HepG2 (cell line): ENCODE measurements at regions not wholly inside any gene's neighbourhood (a gene's known extent, or its start where the extent isn't known, plus 50 kb on each side); places are given as distances from the start of the nearest gene placed in this dataset.

Source experiments
- ATAC-seq: fragments of 200-7000 bp; cut with Tn5 transposase; 3 replicates; pipeline ENCODE4 v1.9.1; 2020; ENCODE audit warnings: mild to moderate bottlenecking, moderate library complexity
- BruUV-seq: library from RNA; stranded (reverse); fragments of 400-500 nt; replicated peaks from 2 replicates; lab custom pipeline; 2021; lab: Mats Ljungman, UMichigan
- CTCF ChIA-PET: fragments of 300-600 bp; formaldehyde crosslinking; extraction: SDS; loops from one replicate; lab custom pipeline; 2021; ENCODE audit warnings: low total read pairs, inconsistent platforms, low intra/inter-chr PET ratio; lab: Yijun Ruan, JAX
- POLR2A ChIA-PET: fragments of 350-600 bp; sonication (Branson Sonifier 250); formaldehyde crosslinking; loops from one replicate; lab custom pipeline; 2020; ENCODE audit warnings: antibody characterized with exemption, inconsistent platforms; lab: Yijun Ruan, JAX
- DNase-seq: peaks from one replicate; pipeline ENCODE4 v3.0.0-alpha.2; 2015; ENCODE audit warnings: low spot score
- FAIRE-seq: peaks from 3 replicates; lab custom pipeline; 2011; peaks lifted over from hg19 to GRCh38; lab: Jason Lieb, UNC
- H2AFZ ChIP-seq: one replicate; pipeline ENCODE4 v1.6.1; 2011; ENCODE audit warnings: low read length, inconsistent platforms
- H3K27ac ChIP-seq: fragments of 300-600 bp; 3 replicates; pipeline ENCODE4 v1.8.0; 2011; ENCODE audit warnings: mixed run types, mild to moderate bottlenecking, mixed read lengths, low read length, inconsistent platforms; ENCODE audit not compliant: insufficient read depth; ENCODE audit errors: extremely low read length
- H3K27me3 ChIP-seq, 2 experiments: fragments of 200-600 bp in 1 of 2; 2 replicates in 1 of 2; 3 replicates in 1 of 2; pipeline versions ENCODE4 v1.6.0 to v1.8.0; 2011; ENCODE audit warnings: low read length in 2 of 2, mild to moderate bottlenecking in 2 of 2, moderate library complexity in 2 of 2, inconsistent platforms in 1 of 2; ENCODE audit not compliant: insufficient read depth in 2 of 2, control insufficient read depth in 1 of 2
- H3K36me3 ChIP-seq, 2 experiments: fragments of 200-600 bp in 1 of 2; replicated peaks in 1 of 2; 2 replicates in 1 of 2; 3 replicates in 1 of 2; pipeline versions ENCODE4 v1.5.1 to v1.8.0; 2011; ENCODE audit warnings: low read length in 2 of 2, inconsistent platforms in 1 of 2; ENCODE audit not compliant: insufficient read depth in 2 of 2, control insufficient read depth in 1 of 2
- H3K4me1 ChIP-seq: 2 replicates; pipeline ENCODE4 v1.5.1; 2012; ENCODE audit warnings: low read length, inconsistent platforms; ENCODE audit not compliant: insufficient read depth
- H3K4me2 ChIP-seq: 2 replicates; pipeline ENCODE4 v1.6.0; 2011; ENCODE audit warnings: low read depth, low read length, inconsistent platforms
- H3K4me3 ChIP-seq, 3 experiments: fragments of 200-600 bp in 1 of 3; sonication (generic), shearing (Covaris generic) in 1 of 3; replicated peaks in 1 of 3; 2 replicates each; pipeline ENCODE4 v1.5.1; 2011 to 2016; ENCODE audit warnings: low read length in 3 of 3, inconsistent platforms in 2 of 3, low read depth in 2 of 3, mild to moderate bottlenecking in 2 of 3, control low read depth in 1 of 3, mixed read lengths in 1 of 3; ENCODE audit not compliant: insufficient read depth in 1 of 3
- H3K79me2 ChIP-seq: one replicate; pipeline ENCODE4 v1.6.1; 2011; ENCODE audit warnings: low read length, inconsistent platforms; ENCODE audit not compliant: insufficient read depth
- H3K9ac ChIP-seq: 2 replicates; pipeline ENCODE4 v1.6.0; 2011; ENCODE audit warnings: mild to moderate bottlenecking, low read depth, low read length, inconsistent platforms; ENCODE audit not compliant: insufficient read depth
- H3K9me3 ChIP-seq: 2 replicates; pipeline ENCODE4 v1.5.1; 2012; ENCODE audit warnings: mild to moderate bottlenecking, low read length
- H4K20me1 ChIP-seq: 2 replicates; pipeline ENCODE4 v1.6.0; 2011; ENCODE audit warnings: inconsistent platforms, mild to moderate bottlenecking, low read length, moderate library complexity; ENCODE audit not compliant: insufficient read depth
- CAMTA2 ChIP-seq: sonication (generic); formaldehyde crosslinking; IDR thresholded peaks from 2 replicates; pipeline ENCODE4 v1.4.0; 2020; ENCODE audit warnings: mild to moderate bottlenecking, missing genetic modification reagents, borderline replicate concordance
- EP300 ChIP-seq, 3 experiments: sonication (generic) in 1 of 3; formaldehyde crosslinking in 1 of 3; IDR thresholded peaks; 2 replicates each; pipeline versions ENCODE4 v1.5.1 to v1.6.1; 2011 to 2020; ENCODE audit warnings: low read depth in 2 of 3, low read length in 2 of 3, borderline replicate concordance in 1 of 3, improper control_type of control experiment in 1 of 3, mild to moderate bottlenecking in 1 of 3, missing genetic modification reagents in 1 of 3, moderate library complexity in 1 of 3
- ETV5 ChIP-seq: IDR thresholded peaks from 2 replicates; pipeline ENCODE4 v1.6.1; 2018; ENCODE audit warnings: missing biosample characterization, missing genetic modification reagents, inconsistent platforms, borderline replicate concordance
- GATA4 ChIP-seq: sonication (generic); IDR thresholded peaks from 2 replicates; pipeline ENCODE4 v1.6.1; 2016; ENCODE audit warnings: antibody characterized with exemption, low read depth, borderline replicate concordance
- HNRNPH1 ChIP-seq: fragments of 200-400 bp; formaldehyde crosslinking; optimal IDR thresholded peaks from 2 replicates; pipeline ENCODE3; 2017; ENCODE audit warnings: mild to moderate bottlenecking, low read depth, low read length
- MIXL1 ChIP-seq: IDR thresholded peaks from 2 replicates; pipeline ENCODE4 v1.6.1; 2016
- MYC ChIP-seq: sonication (generic); formaldehyde crosslinking; IDR thresholded peaks from 2 replicates; pipeline ENCODE4 v1.9.0; 2021; ENCODE audit warnings: missing genetic modification reagents, borderline replicate concordance
- NR2F1 ChIP-seq, 2 experiments: fragments of 450-650 bp in 1 of 2; formaldehyde crosslinking in 1 of 2; IDR thresholded peaks; 2 replicates each; pipeline versions ENCODE4 v1.5.0 to v1.6.1; 2016 to 2020; ENCODE audit warnings: mild to moderate bottlenecking in 1 of 2, missing compliant biosample characterization in 1 of 2, missing genetic modification reagents in 1 of 2, moderate library complexity in 1 of 2
- RFX3 ChIP-seq: IDR thresholded peaks from 2 replicates; pipeline ENCODE4 v1.6.1; 2016; ENCODE audit warnings: missing biosample characterization, missing genetic modification reagents
- SSRP1 ChIP-seq: IDR thresholded peaks from 2 replicates; pipeline ENCODE4 v1.6.1; 2016; ENCODE audit warnings: control low read depth
- ZNF296 ChIP-seq: sonication (generic); formaldehyde crosslinking; conservative IDR thresholded peaks from 2 replicates; pipeline ENCODE4 v1.5.0; 2020; ENCODE audit warnings: mild to moderate bottlenecking, missing genetic modification reagents
- WGBS: methylation state at CpG from one replicate; pipeline ENCODE4 v1.1.6; 2017; ENCODE audit warnings: low lambda C conversion rate; 5-methylcytosine and 5-hydroxymethylcytosine counted together
- in situ Hi-C: cut with HindIII; loops from 2 replicates; pipeline ENCODE4 v1.10.0; 2017; ENCODE audit warnings: low pct_unique_long_range_greater_than_20kb; ENCODE audit not compliant: extremely low pct_ligation_motif_present
- intact Hi-C: fragments of 100-400 bp; cut with micrococcal nuclease; formaldehyde crosslinking; loops from one replicate; pipeline ENCODE4 v1.10.0; 2022; ENCODE audit not compliant: unreplicated experiment

- H3K79me2 ChIP-seq: no peaks in the 10 kb centered on the region
- H3K9ac ChIP-seq: no peak overlapping the region
- no TSS peak for BruUV-seq
- no peaks in the 10 kb centered on the region for H3K36me3 ChIP-seq
- POLR2A ChIA-PET: no interaction called here
- in situ Hi-C loops (no loop called here), intact Hi-C loops (no loop called here)
- no peak overlapping the region for H2AFZ ChIP-seq
- no peaks in the 10 kb centered on the region for H3K4me1 ChIP-seq
- H3K27me3 ChIP-seq: no peaks in the 10 kb centered on the region; a peak in 1 of 5 replicates
- ATAC-seq (no peak), DNase-seq (no peak), FAIRE-seq (no peak)
- TF ChIP-seq SSRP1 (CRISPR knock-in tag) (no peak), ZNF296 (CRISPR knock-in tag) (no peak), ETV5 (CRISPR knock-in tag) (no peak), RFX3 (CRISPR knock-in tag) (no peak), GATA4 (no peak), HNRNPH1 (no peak), MYC (CRISPR knock-in tag) (no peak), EP300 (IDR thresholded peaks at IDR 0.05; ENCODE audit: low read depth in 2 of 2, low read length in 2 of 2) (no peak), EP300 (CRISPR knock-in tag; IDR thresholded peaks at IDR 0.05; ENCODE audit: borderline replicate concordance) (no peak), CAMTA2 (CRISPR knock-in tag) (no peak), MIXL1 (CRISPR knock-in tag) (no peak), NR2F1 (CRISPR knock-in tag; IDR thresholded peaks at IDR 0.05) (no peak)
- H3K27ac ChIP-seq: no peak overlapping the region
- CTCF ChIA-PET: no interaction called here
- H3K9me3 ChIP-seq: no peaks in the 10 kb centered on the region
- H3K4me2 ChIP-seq: no peak overlapping the region
- 0% methylated on average over 2 of the region's 2 CpGs for WGBS
- no peaks in the 10 kb centered on the region for H4K20me1 ChIP-seq
- no peak overlapping the region for H3K4me3 ChIP-seq
Measured at GRCh38 chr15:29433050-29433318, 163.4 kb upstream of the NSMCE3 start.
